CD4-positive, CD25-positive, alpha-beta regulatory T cell (primary cell): ENCODE measurements at regions not wholly inside any gene's neighbourhood (a gene's known extent, or its start where the extent isn't known, plus 50 kb on each side); places are given as distances from the start of the nearest gene placed in this dataset.
"Not testable (repeated sequence)": the region's sequence is repeated elsewhere in the genome, so short reads cannot be mapped to it uniquely, and the experiment has no call there.

Experiments
- ATAC-seq, 2 donors: fragments of 150-1000 bp; cut with Tn5 transposase; one replicate each; pipeline ENCODE4 v1.10.0; 2021; ENCODE audit warnings: low read depth in 2 of 2, moderate number of reproducible peaks in 2 of 2, moderate library complexity in 1 of 2
- DNase-seq, 3 donors: peaks; one replicate each; pipeline versions ENCODE4 v3.0.0 to v3.0.0-alpha.2; 2012 to 2022; ENCODE audit warnings: mixed read lengths in 1 of 3
- H3K27ac ChIP-seq: one replicate; pipeline ENCODE4 v1.7.0; 2013; ENCODE audit warnings: mild to moderate bottlenecking, low read length; ENCODE audit not compliant: insufficient read depth, poor library complexity, severe bottlenecking
- H3K27me3 ChIP-seq: one replicate; pipeline ENCODE4 v1.7.0; 2013; ENCODE audit warnings: low read length; ENCODE audit not compliant: control insufficient read depth, insufficient read depth
- H3K36me3 ChIP-seq: one replicate; pipeline ENCODE4 v1.7.0; 2013; ENCODE audit warnings: mild to moderate bottlenecking, low read length, moderate library complexity; ENCODE audit not compliant: control insufficient read depth, insufficient read depth
- H3K4me1 ChIP-seq: 2 replicates; pipeline ENCODE4 v1.7.0; 2013; ENCODE audit warnings: mild to moderate bottlenecking, low read length; ENCODE audit not compliant: insufficient read depth, control insufficient read depth, poor library complexity, severe bottlenecking
- H3K4me3 ChIP-seq: one replicate; pipeline ENCODE4 v1.7.0; 2013; ENCODE audit warnings: low read depth, mild to moderate bottlenecking, low read length, moderate library complexity
- H3K9me3 ChIP-seq, 2 experiments: 1 replicate in 1 of 2; 2 replicates in 1 of 2; pipeline ENCODE4 v1.7.0; 2013; ENCODE audit warnings: low read length in 2 of 2, mild to moderate bottlenecking in 1 of 2, moderate library complexity in 1 of 2; ENCODE audit not compliant: control insufficient read depth in 2 of 2
- H3K27ac Mint-ChIP-seq, 3 donors: one replicate each; pipeline ENCODE4 v1.8.0; 2020 to 2022; ENCODE audit warnings: mild to moderate bottlenecking in 3 of 3, mixed read lengths in 3 of 3, moderate library complexity in 2 of 3
- H3K27me3 Mint-ChIP-seq: one replicate; pipeline ENCODE4 v1.8.0; 2022; ENCODE audit warnings: mild to moderate bottlenecking, mixed read lengths
- H3K36me3 Mint-ChIP-seq: one replicate; pipeline ENCODE4 v1.8.0; 2020; ENCODE audit warnings: mixed read lengths
- H3K4me1 Mint-ChIP-seq, 4 donors: one replicate each; pipeline ENCODE4 v1.8.0; 2020 to 2022; ENCODE audit warnings: mixed read lengths in 4 of 4, mild to moderate bottlenecking in 1 of 4
- H3K4me3 Mint-ChIP-seq, 4 donors: one replicate each; pipeline ENCODE4 v1.8.0; 2020 to 2022; ENCODE audit warnings: mild to moderate bottlenecking in 4 of 4, mixed read lengths in 4 of 4, moderate library complexity in 3 of 4
- H3K9me3 Mint-ChIP-seq, 7 donors: one replicate each; pipeline ENCODE4 v1.8.0; 2020 to 2022; ENCODE audit warnings: mixed read lengths in 7 of 7, mild to moderate bottlenecking in 3 of 7, moderate library complexity in 2 of 7

- DNase-seq (no peak), ATAC-seq (no peak)
- Histone ChIP-seq H3K4me3 (no peak overlapping the region), H3K27me3 (peaks cover 2% of the 10 kb centered on the region), H3K4me1 (no peaks in the 10 kb centered on the region), H3K36me3 (no peaks in the 10 kb centered on the region), H3K9me3 (no peaks in the 10 kb centered on the region), H3K27ac (no peak overlapping the region)
- no peak overlapping the region for H3K4me3 Mint-ChIP-seq
- no peaks in the 10 kb centered on the region for H3K36me3 Mint-ChIP-seq
- H3K9me3 Mint-ChIP-seq, result no peaks in the 10 kb centered on the region
- no peak overlapping the region for H3K27ac Mint-ChIP-seq
- H3K27me3 Mint-ChIP-seq, result peaks cover 6% of the 10 kb centered on the region
- peaks cover 0 to 4% (median 0%) of the 10 kb centered on the region in 4 donors for H3K4me1 Mint-ChIP-seq
These were observed 125.1 kb upstream of the ZBED5 start for GRCh38 chr11:10982704-10983510.

GRCh38 chr11:10979529-10979928 is 121.7 kb upstream of the ZBED5 start:
- no peaks in the 10 kb centered on the region for H3K4me1 ChIP-seq
- Mint-ChIP-seq H3K36me3 (no peaks in the 10 kb centered on the region), H3K4me3 (no peak overlapping the region), H3K27me3 (peaks cover 10% of the 10 kb centered on the region), H3K4me1 (peaks cover 0 to 4% (median 0%) of the 10 kb centered on the region in 4 donors), H3K27ac (no peak overlapping the region), H3K9me3 (peaks cover 0 to 3% (median 0%) of the 10 kb centered on the region in 7 donors)
- peaks cover 2% of the 10 kb centered on the region for H3K27me3 ChIP-seq
- no peak overlapping the region for H3K4me3 ChIP-seq
- H3K27ac ChIP-seq, result no peak overlapping the region
- H3K36me3 ChIP-seq, result no peaks in the 10 kb centered on the region
- ATAC-seq (no peak), DNase-seq (no peak)
- H3K9me3 ChIP-seq, result no peaks in the 10 kb centered on the region

- Mint-ChIP-seq H3K4me3 (no peak overlapping the region), H3K27me3 (peaks cover 15% of the 10 kb centered on the region), H3K27ac (no peak overlapping the region), H3K4me1 (peaks cover 0 to 4% (median 0%) of the 10 kb centered on the region in 4 donors), H3K9me3 (peaks cover 0 to 3% (median 0%) of the 10 kb centered on the region in 7 donors), H3K36me3 (no peaks in the 10 kb centered on the region)
- DNase-seq, result no peak
- no peaks in the 10 kb centered on the region for H3K36me3 ChIP-seq
- H3K27me3 ChIP-seq, result peaks cover 2% of the 10 kb centered on the region
- H3K27ac ChIP-seq, result no peak overlapping the region
- no peak overlapping the region for H3K4me3 ChIP-seq
- no peak for ATAC-seq
- H3K4me1 ChIP-seq, result no peaks in the 10 kb centered on the region
- no peaks in the 10 kb centered on the region for H3K9me3 ChIP-seq
These were observed 120.3 kb upstream of the ZBED5 start for GRCh38 chr11:10978198-10978597.

- Mint-ChIP-seq H3K27me3 (peaks cover 8% of the 10 kb centered on the region), H3K27ac (no peak overlapping the region), H3K9me3 (peaks cover 0 to 3% (median 0%) of the 10 kb centered on the region in 7 donors), H3K4me3 (no peak overlapping the region), H3K4me1 (peaks cover 0 to 4% (median 0%) of the 10 kb centered on the region in 4 donors), H3K36me3 (no peaks in the 10 kb centered on the region)
- no peak overlapping the region for H3K27ac ChIP-seq
- no peaks in the 10 kb centered on the region for H3K36me3 ChIP-seq
- ATAC-seq (no peak), DNase-seq (no peak)
- H3K9me3 ChIP-seq, result no peaks in the 10 kb centered on the region
- H3K27me3 ChIP-seq, result peaks cover 2% of the 10 kb centered on the region
- no peaks in the 10 kb centered on the region for H3K4me1 ChIP-seq
- H3K4me3 ChIP-seq, result no peak overlapping the region
These were observed 117.5 kb upstream of the ZBED5 start for GRCh38 chr11:10975287-10975721.

GRCh38 chr11:10973416-10973815 is 115.6 kb upstream of the ZBED5 start:
- no peak for ATAC-seq
- no peaks in the 10 kb centered on the region for H3K27me3 ChIP-seq
- no peaks in the 10 kb centered on the region for H3K9me3 ChIP-seq
- Mint-ChIP-seq H3K9me3 (peaks cover 0 to 6% (median 0%) of the 10 kb centered on the region in 7 donors), H3K27ac (no peak overlapping the region), H3K27me3 (peaks cover 8% of the 10 kb centered on the region), H3K36me3 (no peaks in the 10 kb centered on the region), H3K4me3 (no peak overlapping the region), H3K4me1 (no peaks in the 10 kb centered on the region)
- no peak for DNase-seq
- H3K4me3 ChIP-seq, result no peak overlapping the region
- H3K27ac ChIP-seq, result no peak overlapping the region
- no peaks in the 10 kb centered on the region for H3K4me1 ChIP-seq
- H3K36me3 ChIP-seq, result no peaks in the 10 kb centered on the region

- Histone ChIP-seq H3K9me3 (no peaks in the 10 kb centered on the region), H3K4me3 (no peak overlapping the region), H3K27me3 (no peaks in the 10 kb centered on the region), H3K4me1 (no peaks in the 10 kb centered on the region), H3K27ac (no peak overlapping the region), H3K36me3 (no peaks in the 10 kb centered on the region)
- no peak overlapping the region for H3K27ac Mint-ChIP-seq
- H3K4me1 Mint-ChIP-seq, result no peaks in the 10 kb centered on the region
- ATAC-seq (no peak), DNase-seq (no peak)
- peaks cover 8% of the 10 kb centered on the region for H3K27me3 Mint-ChIP-seq
- no peak overlapping the region for H3K4me3 Mint-ChIP-seq
- H3K36me3 Mint-ChIP-seq, result no peaks in the 10 kb centered on the region
- H3K9me3 Mint-ChIP-seq, result peaks cover 0 to 6% (median 0%) of the 10 kb centered on the region in 7 donors
These were observed 113.1 kb upstream of the ZBED5 start for GRCh38 chr11:10970926-10971325.

- Mint-ChIP-seq H3K9me3 (peaks cover 0 to 5% (median 2%) of the 10 kb centered on the region in 7 donors), H3K27ac (no peak overlapping the region), H3K36me3 (no peaks in the 10 kb centered on the region), H3K4me3 (no peak overlapping the region), H3K27me3 (peaks cover 5% of the 10 kb centered on the region), H3K4me1 (no peaks in the 10 kb centered on the region)
- Histone ChIP-seq H3K4me3 (no peak overlapping the region), H3K9me3 (no peaks in the 10 kb centered on the region), H3K27ac (no peak overlapping the region), H3K27me3 (no peaks in the 10 kb centered on the region), H3K4me1 (no peaks in the 10 kb centered on the region), H3K36me3 (no peaks in the 10 kb centered on the region)
- DNase-seq, result no peak
- ATAC-seq, result no peak
These were observed 111.5 kb upstream of the ZBED5 start for GRCh38 chr11:10969387-10969786.

- not testable (repeated sequence) for H3K4me1 Mint-ChIP-seq, ATAC-seq, H3K27ac ChIP-seq, H3K9me3 ChIP-seq, H3K36me3 Mint-ChIP-seq, DNase-seq, H3K27me3 ChIP-seq, H3K27ac Mint-ChIP-seq, H3K4me3 ChIP-seq, H3K4me1 ChIP-seq, H3K4me3 Mint-ChIP-seq, H3K36me3 ChIP-seq
- peaks cover 0 to 12% (median 2%) of the 10 kb centered on the region in 7 donors for H3K9me3 Mint-ChIP-seq
- H3K27me3 Mint-ChIP-seq, result peaks cover 35% of the 10 kb centered on the region
These were observed 99.0 kb upstream of the ZBED5 start for GRCh38 chr11:10956884-10957283.
